Glutamatergic neuron (in vitro differentiated cells): ENCODE measurements at regions not wholly inside any gene's neighbourhood (a gene's known extent, or its start where the extent isn't known, plus 50 kb on each side); places are given as distances from the start of the nearest gene placed in this dataset.
"Not testable (repeated sequence)": the region's sequence is repeated elsewhere in the genome, so short reads cannot be mapped to it uniquely, and the experiment has no call there.

Source experiments
- DNase-seq: peaks from one replicate; pipeline ENCODE4 v3.0.0; 2022
- H3K27ac Mint-ChIP-seq: one replicate; pipeline ENCODE4 v1.8.0; 2020; ENCODE audit warnings: mild to moderate bottlenecking, mixed read lengths, inconsistent platforms; ENCODE audit not compliant: unreplicated experiment
- H3K27me3 Mint-ChIP-seq: one replicate; pipeline ENCODE4 v1.8.0; 2020; ENCODE audit warnings: mild to moderate bottlenecking, moderate library complexity, mixed read lengths, inconsistent platforms; ENCODE audit not compliant: unreplicated experiment
- H3K36me3 Mint-ChIP-seq: one replicate; pipeline ENCODE4 v1.8.0; 2020; ENCODE audit warnings: mild to moderate bottlenecking, mixed read lengths, inconsistent platforms; ENCODE audit not compliant: unreplicated experiment
- H3K4me1 Mint-ChIP-seq: one replicate; pipeline ENCODE4 v1.8.0; 2020; ENCODE audit warnings: mild to moderate bottlenecking, low read depth, mixed read lengths, inconsistent platforms; ENCODE audit not compliant: unreplicated experiment
- H3K4me3 Mint-ChIP-seq: one replicate; pipeline ENCODE4 v1.8.0; 2020; ENCODE audit warnings: mild to moderate bottlenecking, mixed read lengths, inconsistent platforms; ENCODE audit not compliant: unreplicated experiment
- H3K9me3 Mint-ChIP-seq: one replicate; pipeline ENCODE4 v1.8.0; 2020; ENCODE audit warnings: mild to moderate bottlenecking, moderate library complexity, mixed read lengths, inconsistent platforms; ENCODE audit not compliant: unreplicated experiment
- TF ChIP-seq, protein P1 (sequence below): fragments of 200-600 bp; sonication (generic); IDR thresholded peaks from one replicate; pipeline ENCODE4 v1.5.0; 2021; ENCODE audit not compliant: partially characterized antibody, unreplicated experiment

- no peaks in the 10 kb centered on the region for H3K4me1 Mint-ChIP-seq
- H3K9me3 Mint-ChIP-seq = no peaks in the 10 kb centered on the region
- H3K27ac Mint-ChIP-seq = no peak overlapping the region
- H3K36me3 Mint-ChIP-seq = no peaks in the 10 kb centered on the region
- TF ChIP-seq, protein P1, sequence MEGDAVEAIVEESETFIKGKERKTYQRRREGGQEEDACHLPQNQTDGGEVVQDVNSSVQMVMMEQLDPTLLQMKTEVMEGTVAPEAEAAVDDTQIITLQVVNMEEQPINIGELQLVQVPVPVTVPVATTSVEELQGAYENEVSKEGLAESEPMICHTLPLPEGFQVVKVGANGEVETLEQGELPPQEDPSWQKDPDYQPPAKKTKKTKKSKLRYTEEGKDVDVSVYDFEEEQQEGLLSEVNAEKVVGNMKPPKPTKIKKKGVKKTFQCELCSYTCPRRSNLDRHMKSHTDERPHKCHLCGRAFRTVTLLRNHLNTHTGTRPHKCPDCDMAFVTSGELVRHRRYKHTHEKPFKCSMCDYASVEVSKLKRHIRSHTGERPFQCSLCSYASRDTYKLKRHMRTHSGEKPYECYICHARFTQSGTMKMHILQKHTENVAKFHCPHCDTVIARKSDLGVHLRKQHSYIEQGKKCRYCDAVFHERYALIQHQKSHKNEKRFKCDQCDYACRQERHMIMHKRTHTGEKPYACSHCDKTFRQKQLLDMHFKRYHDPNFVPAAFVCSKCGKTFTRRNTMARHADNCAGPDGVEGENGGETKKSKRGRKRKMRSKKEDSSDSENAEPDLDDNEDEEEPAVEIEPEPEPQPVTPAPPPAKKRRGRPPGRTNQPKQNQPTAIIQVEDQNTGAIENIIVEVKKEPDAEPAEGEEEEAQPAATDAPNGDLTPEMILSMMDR = no peak
- H3K4me3 Mint-ChIP-seq = no peak overlapping the region
- no peaks in the 10 kb centered on the region for H3K27me3 Mint-ChIP-seq
- no peak for DNase-seq
These were observed 572.5 kb downstream of the POM121L12 start for GRCh38 chr7:53607961-53608360.

GRCh38 chr7:53609185-53609584 lies 573.8 kb downstream of the POM121L12 start:
- no peak overlapping the region for H3K27ac Mint-ChIP-seq
- DNase-seq = no peak

DNA sequence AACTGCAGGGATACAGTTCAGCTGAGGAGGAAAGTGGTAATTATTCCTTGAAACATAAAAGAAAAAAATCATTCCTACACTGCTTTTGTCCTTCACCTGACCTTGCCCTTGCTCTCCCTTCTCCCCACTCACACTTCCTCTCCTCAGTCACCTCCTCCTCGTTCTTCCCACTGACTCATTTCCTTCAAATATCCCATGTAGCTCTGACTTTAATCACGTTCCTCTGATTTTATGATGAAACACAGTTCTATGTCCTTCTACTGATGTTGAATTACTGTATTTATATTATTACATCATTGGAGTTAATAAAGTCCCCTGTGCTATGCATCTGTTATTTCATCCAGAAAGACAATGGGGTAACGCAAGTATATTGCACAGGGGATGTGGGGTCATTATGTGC lies 575.6 kb downstream of the POM121L12 start:
- Mint-ChIP-seq H3K36me3 (no peaks in the 10 kb centered on the region), H3K27ac (no peak overlapping the region), H3K27me3 (no peaks in the 10 kb centered on the region), H3K4me3 (no peak overlapping the region), H3K4me1 (no peaks in the 10 kb centered on the region), H3K9me3 (no peaks in the 10 kb centered on the region)
- TF ChIP-seq, protein P1 = no peak
- DNase-seq = no peak

More at GRCh38 chr7:53609185-53609584, 573.8 kb downstream of the POM121L12 start:
- no peaks in the 10 kb centered on the region for H3K27me3 Mint-ChIP-seq
- no peak overlapping the region for H3K4me3 Mint-ChIP-seq
- no peaks in the 10 kb centered on the region for H3K9me3 Mint-ChIP-seq
- no peaks in the 10 kb centered on the region for H3K4me1 Mint-ChIP-seq
- H3K36me3 Mint-ChIP-seq = no peaks in the 10 kb centered on the region
- TF ChIP-seq, protein P1 = no peak

DNA sequence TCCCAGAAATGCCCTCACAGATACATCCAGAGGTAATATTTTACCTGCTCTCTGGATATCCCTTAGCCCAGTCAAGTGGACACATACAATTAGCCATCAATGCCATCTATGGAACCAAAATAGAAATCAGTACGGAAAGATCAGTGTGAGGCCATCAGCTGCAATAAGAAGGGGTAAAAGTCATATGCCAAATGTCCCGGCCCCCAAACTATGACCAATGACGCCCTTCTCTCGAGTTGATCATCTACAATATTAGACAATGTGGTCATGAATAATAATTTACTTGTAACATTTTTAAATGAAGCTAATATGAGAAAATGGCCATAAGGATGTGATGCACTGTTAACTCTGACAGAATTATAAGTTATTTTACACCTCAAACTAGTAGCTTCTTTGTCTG lies 588.9 kb downstream of the POM121L12 start:
- Mint-ChIP-seq H3K27me3 (peaks cover 2% of the 10 kb centered on the region), H3K9me3 (no peaks in the 10 kb centered on the region), H3K4me3 (no peak overlapping the region), H3K4me1 (no peaks in the 10 kb centered on the region), H3K36me3 (no peaks in the 10 kb centered on the region), H3K27ac (no peak overlapping the region)
- DNase-seq = no peak
- TF ChIP-seq, protein P1 = no peak

GRCh38 chr7:53628775-53629174 lies 593.3 kb downstream of the POM121L12 start:
- Mint-ChIP-seq H3K4me3 (no peak overlapping the region), H3K4me1 (no peaks in the 10 kb centered on the region), H3K36me3 (no peaks in the 10 kb centered on the region), H3K27me3 (peaks cover 2% of the 10 kb centered on the region), H3K9me3 (no peaks in the 10 kb centered on the region), H3K27ac (no peak overlapping the region)
- TF ChIP-seq, protein P1 = no peak
- no peak for DNase-seq

GRCh38 chr7:53635251-53635650 lies 599.8 kb downstream of the POM121L12 start:
- H3K36me3 Mint-ChIP-seq, H3K9me3 Mint-ChIP-seq, H3K4me3 Mint-ChIP-seq, DNase-seq, H3K4me1 Mint-ChIP-seq, H3K27ac Mint-ChIP-seq, H3K27me3 Mint-ChIP-seq: not testable (repeated sequence)
